GM18519 (cell line): ENCODE measurements at regions not wholly inside any gene's neighbourhood (a gene's known extent, or its start where the extent isn't known, plus 50 kb on each side); places are given as distances from the start of the nearest gene placed in this dataset.
"Not testable (repeated sequence)": the region's sequence is repeated elsewhere in the genome, so short reads cannot be mapped to it uniquely, and the experiment has no call there.

Experiments
- ATAC-seq: cut with Tn5 transposase; IDR thresholded peaks from one replicate; pipeline ENCODE4 v1.9.1; 2021; ENCODE audit warnings: mild to moderate bottlenecking, moderate library complexity; ENCODE audit not compliant: unreplicated experiment, low FRiP score

- ATAC-seq: no peak
Observed at GRCh38 chr13:50527612-50528509, 315.6 kb downstream of the DLEU7 start.

GRCh38 chr13:50529154-50529882 is 314.2 kb downstream of the DLEU7 start:
- no peak for ATAC-seq

GRCh38 chr13:50531917-50532899 is 311.3 kb downstream of the DLEU7 start:
- no peak for ATAC-seq

GRCh38 chr13:50535050-50535449 is 308.4 kb downstream of the DLEU7 start:
- ATAC-seq: no peak

- ATAC-seq: no peak
Observed at GRCh38 chr13:50537029-50537428, 306.5 kb downstream of the DLEU7 start.

GRCh38 chr13:50539791-50540530 is 303.5 kb downstream of the DLEU7 start:
- ATAC-seq: no peak

- ATAC-seq: no peak
Observed at GRCh38 chr13:50543141-50543540, 300.4 kb downstream of the DLEU7 start.

GRCh38 chr13:50543782-50544181 is 299.7 kb downstream of the DLEU7 start:
- no peak for ATAC-seq

- no peak for ATAC-seq
Observed at GRCh38 chr13:50544211-50544610, 299.3 kb downstream of the DLEU7 start.

- ATAC-seq: not testable (repeated sequence)
Observed at GRCh38 chr13:50547175-50547574, 296.3 kb downstream of the DLEU7 start.

- no peak for ATAC-seq
Observed at GRCh38 chr13:50548586-50548985, 294.9 kb downstream of the DLEU7 start.

- ATAC-seq: no peak
Observed at GRCh38 chr13:50549221-50549942, 294.1 kb downstream of the DLEU7 start.

- no peak for ATAC-seq
Observed at GRCh38 chr13:50550151-50550550, 293.3 kb downstream of the DLEU7 start.

GRCh38 chr13:50552424-50552966 is 291.0 kb downstream of the DLEU7 start:
- ATAC-seq: no peak

GRCh38 chr13:50561739-50562138 is 281.8 kb downstream of the DLEU7 start:
- ATAC-seq: no peak

- no peak for ATAC-seq
Observed at GRCh38 chr13:50566646-50567045, 276.8 kb downstream of the DLEU7 start.

- no peak for ATAC-seq
Observed at GRCh38 chr13:50572129-50572528, 271.4 kb downstream of the DLEU7 start.

- no peak for ATAC-seq
Observed at GRCh38 chr13:50573066-50573465, 270.4 kb downstream of the DLEU7 start.

- ATAC-seq: no peak
Observed at GRCh38 chr13:50574731-50575130, 268.8 kb downstream of the DLEU7 start.
